ENCODE measurements at regions not wholly inside any gene's neighbourhood (a gene's known extent, or its start where the extent isn't known, plus 50 kb on each side); places are given as distances from the start of the nearest gene placed in this dataset.
"Not testable (repeated sequence)": the region's sequence is repeated elsewhere in the genome, so short reads cannot be mapped to it uniquely, and the experiment has no call there.

DNA sequence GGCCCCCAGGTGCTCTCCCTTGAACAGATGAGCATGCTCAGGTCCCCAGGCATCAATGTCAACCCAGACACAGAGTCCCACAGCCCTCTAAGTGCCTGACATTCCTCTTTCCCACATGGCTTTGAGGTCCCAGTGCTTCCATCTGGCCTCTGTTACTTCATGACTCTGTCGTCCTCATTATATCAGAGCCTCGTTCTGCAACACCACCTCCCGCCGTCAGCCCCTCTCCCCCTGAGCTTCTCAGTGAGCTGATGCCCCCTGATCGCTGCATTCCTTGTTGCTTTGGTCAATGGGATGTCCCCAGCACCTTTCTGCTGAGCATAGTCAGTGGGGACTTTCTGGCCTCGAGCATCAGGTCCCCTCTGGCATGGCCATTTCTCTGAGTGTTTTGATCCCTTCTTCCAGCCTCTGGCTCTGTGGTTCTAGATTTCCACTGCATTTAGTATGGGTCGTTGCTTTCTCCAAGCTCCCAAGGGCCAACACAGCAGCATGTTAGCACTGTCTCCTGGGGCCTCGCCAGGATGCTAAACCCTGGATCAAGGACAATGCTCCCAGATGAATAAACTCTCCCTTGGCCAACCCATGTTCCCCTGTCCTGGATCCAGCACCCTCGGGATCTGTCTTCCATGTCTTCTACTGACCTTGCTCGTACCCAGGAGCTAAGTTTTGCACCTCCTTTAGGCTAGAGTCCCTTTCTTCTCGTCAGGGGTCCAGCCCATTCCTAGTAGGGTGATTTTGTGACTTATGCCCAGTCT, 143.2 kb upstream of the TWIST2 start:
- DNase-seq = no peak

DNA sequence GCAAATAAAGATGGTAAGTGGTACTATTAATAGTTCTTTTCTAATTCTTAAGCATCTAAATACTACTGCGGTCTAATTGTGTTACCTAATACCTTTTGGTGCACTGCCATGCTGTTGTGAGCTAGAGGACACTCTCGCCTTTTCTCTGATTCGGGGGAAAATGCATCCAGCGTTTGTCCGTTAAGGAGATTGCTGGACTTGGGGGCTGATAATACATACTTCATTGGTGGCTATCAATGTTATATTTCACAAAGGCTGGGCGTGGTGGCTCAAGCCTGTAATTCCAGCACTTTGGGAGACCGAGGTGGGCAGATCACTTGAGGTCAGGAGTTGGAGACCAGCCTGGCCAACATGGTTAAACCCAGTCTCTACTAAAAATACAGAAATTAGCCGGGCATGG, 141.7 kb upstream of the TWIST2 start:
- no peak for DNase-seq

DNA sequence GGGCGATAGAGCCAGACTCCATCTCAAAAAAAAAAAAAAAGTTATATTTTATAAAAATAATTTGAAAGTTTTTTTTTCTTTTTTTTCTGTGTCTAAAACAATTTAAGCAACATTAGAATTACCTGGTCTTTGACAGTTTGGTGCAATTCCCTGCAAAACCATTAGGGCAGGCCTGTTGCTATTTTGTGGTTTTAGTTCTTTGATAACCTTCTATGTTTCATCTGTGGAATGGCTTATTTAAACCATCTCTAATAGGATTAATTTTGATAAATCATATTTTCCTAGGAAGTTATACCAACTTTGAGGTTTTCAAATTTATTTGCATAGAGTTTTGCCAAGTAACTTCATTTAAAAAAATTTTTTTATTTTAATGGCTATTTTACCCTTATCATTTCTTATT, 141.2 kb upstream of the TWIST2 start:
- no peak for DNase-seq

DNA sequence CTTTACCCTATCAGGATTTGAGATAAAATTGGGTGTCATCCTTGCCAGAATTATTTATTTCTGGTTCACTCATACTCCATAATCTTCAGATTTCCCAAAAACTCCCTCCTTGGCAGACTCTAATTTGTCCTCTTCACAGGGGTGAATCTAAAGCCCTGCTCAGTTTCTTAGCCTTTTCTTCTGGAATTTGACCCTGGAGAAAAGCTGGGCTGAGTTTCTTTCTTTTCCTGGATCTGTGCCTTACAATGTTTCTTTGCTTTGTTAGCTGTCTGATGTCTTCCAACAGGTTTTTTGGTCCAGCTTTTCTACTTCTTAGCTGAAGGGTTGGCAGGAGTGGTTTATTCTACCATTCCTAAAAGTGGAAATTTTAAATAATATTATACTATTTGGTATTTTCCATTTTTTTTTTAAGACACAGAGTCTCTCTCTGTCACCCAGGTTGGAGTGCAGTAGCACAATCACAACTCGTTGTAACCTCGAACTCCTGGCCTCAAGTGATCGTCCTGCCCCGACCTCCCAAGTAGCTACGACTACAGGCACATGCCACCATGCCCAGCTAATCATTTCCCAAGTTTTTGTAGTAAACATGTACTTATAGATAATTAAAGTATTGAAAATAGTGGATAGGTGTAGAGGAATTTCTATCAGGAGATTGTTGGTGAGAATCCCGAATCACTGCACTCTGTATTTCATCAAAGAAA, 138.4 kb upstream of the TWIST2 start:
- no peak for DNase-seq

DNA sequence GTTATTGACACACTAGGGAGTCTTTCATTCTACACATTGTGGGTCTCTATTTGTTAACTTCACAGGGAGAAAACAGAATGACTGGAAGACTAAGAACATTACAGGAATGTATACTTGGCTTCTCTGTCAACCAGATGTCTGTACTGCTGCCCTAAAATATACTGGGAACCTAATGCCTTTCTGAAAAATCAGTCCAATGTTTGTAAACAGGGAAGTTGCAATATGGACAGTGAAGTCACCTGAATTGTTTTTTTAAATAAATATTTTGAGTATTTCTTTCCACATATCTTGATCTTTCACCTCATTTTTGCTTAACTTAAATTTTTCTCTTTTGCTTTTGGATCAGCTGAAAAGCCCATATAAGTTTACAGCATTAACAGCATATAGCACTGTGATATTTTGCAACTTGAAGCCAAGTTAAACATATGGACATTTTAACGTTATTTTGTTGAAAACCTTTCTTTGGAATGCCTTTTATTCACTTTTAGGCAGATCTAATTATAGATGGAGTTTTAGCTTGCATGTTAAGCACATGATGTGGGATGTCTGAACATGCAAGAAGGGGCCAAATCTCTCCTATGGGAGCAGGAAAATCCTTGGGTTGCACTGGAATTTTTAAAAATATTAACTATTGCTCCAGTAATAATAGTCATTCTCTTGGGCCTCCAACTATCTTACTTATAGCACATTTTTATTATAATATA, 137.7 kb upstream of the TWIST2 start:
- DNase-seq = no peak

DNA sequence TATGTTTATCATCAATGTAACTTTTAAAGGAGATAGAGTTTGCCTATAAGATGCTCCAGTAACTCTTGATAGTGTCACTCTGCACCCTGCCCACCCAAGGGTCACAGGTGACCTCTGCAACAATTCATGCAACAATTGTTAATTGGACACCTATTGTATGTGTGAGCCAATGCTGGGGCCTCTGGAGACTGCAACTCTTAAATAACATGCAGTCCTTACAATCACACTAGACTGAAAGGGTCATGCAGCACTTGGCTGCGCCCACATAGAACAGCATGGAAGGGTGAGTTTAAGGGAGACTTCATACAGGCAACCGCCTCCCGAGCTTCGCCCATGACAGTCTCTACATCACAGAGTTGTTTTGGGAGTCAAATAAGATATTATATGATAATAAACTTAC, 137.1 kb upstream of the TWIST2 start:
- no peak for DNase-seq

DNA sequence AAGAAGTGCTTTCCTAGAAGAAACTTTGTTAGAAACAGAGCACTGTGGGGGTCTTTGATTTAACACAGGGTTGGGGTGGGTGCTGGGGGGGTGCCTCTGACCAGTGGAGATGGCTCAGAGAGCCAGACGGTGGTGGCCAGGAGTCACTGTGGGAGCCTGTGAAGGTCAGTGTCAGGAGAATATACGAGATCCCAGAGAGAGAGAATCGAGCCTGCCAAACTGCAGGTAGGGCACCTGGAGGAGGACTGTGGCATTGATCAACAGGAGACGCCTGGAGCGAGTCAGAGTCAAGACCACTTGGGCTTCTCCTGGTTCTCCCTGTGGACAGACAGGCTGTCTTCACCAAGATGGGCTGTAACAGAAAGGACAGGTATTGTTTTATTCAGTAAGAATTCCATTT, 136.5 kb upstream of the TWIST2 start:
- DNase-seq = no peak

DNA sequence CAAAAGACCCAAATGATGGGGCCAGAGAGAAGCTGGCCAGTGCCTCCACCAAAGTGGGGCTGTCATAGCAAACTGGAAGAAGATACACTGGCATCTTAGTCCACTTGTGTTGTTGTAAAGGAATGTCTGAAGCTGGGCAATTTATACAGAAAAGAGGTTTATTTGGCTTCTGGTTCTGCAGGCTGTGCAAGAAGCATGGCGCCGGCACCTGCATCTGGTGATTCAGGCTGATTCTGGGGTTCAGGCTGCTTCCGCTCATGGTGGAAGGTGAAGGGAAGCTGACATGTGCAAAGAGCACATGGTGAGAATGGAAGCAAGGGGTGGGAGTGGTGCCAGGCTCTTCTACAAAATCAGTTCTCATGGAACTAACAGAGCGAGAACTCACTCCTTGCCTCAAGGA, 135.9 kb upstream of the TWIST2 start:
- DNase-seq = no peak

DNA sequence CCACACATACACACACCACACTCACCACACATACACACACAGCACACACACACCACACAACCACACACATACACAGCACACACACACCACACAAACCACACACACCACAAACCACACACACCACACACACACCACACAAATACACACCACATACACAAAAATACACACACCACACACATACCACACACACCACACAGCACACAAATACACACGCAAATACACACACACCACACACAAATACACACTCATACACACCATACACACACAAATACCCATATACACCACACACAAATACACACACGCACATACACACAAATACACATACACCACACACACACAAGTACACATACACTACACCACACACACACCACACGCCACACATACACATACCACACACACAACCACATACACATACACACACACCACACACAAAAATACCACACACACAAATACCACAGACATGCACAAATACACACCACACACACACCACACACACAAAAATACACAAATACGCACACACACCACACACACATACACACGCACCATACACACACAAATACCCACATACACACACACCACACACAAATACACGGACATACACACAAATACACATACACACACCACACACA, 134.6 kb upstream of the TWIST2 start:
- no peak for DNase-seq

DNA sequence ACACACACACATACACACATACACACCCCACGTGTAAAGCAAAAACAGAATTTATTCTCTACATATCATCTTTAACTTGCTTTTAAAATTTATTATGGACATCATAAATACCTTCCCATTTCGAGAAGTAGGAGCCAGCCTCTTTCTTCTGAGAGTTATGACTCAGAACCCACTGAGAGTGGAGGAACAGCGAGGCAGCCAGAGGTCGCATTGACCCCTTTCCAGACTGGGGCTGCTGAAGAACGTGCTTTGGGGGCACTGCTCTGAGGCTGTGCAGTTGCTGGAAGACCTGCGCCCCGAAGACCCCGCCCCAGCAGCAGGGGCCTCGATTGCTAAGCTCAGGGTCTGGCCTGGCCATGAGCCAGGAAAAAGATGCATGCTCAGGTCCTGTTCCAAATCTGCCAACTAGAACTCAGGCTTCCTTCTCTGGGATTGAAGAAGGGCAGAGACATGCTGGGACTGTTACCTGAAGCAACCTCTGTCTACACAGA, 133.8 kb upstream of the TWIST2 start:
- DNase-seq = no peak

DNA sequence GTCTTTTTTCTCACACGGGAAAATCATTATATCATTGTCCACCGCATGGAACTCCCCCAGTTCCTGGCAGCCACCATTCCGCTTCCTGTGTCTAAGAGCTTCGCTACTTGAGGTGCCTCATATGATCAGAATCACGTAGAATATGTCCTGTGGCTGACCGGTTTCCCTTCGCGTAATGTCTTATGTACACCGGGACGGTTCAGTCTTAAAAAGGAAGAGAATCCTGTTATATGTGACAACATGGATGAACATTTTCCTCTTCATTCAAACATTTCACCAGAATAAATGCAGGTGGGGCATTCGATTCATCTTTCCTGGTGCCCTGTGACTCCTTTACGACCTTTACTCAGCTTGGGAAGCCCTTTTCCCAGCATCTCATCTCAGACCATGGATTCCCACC, 131.7 kb upstream of the TWIST2 start:
- DNase-seq = no peak

DNA sequence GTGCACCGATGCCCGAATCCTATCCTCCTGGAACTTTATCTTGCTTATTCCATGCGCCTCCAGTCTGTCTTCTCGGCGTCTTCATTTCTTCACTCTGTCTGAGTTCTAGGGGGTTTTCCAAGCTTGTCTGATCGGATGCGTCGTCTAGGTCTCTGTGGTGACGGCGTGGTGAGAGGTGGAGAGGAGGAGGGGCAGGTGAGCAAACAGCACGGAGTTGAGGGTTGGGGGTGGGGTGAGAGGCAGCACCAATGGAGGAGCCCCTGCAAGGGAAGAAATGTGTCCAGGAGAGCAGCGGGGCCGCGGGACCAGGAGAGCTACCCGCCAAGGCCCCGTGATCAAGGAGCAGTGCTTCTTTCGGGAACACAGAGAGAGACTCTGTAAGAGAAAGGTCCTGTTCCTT, 131.3 kb upstream of the TWIST2 start:
- DNase-seq = no peak

DNA sequence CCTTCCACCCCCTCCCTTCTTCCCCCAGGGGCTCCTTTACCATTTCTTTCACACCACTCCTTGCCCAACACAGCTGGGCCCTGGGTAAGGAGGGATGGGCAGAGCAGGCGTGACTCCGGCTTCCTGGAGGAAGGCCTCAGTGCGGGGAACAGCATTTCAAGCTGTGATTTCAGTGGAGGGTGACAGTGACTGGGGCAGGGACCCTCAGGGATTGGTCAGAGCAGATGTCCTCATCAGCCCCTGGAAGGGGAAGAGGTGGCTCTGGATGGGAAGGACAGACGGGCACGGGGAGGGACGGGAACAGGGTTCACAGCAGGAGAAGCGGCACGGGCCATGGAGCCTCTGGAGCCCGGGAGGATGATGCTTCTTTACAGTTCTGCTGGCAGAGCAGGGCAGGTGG, 130.8 kb upstream of the TWIST2 start:
- DNase-seq = no peak

DNA sequence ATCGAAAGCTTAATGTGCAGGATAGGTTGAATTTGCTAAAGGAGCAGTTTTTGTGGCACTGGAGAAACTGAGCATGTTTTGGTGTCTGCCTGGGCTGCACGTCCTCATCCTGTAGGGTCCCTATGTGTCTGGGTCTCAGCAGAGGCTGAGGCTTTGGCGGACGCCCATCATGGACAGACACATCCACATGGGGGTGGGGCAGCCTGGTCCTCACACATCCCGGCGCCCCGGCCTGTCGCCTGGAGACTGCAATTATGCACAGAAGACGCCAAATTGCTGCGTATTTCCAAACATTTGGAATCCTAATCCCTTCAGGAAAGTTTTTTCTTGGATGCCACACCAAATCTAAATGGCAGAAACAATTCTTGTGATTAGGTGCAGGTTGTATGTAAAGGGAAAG, 128.2 kb upstream of the TWIST2 start:
- DNase-seq = no peak

DNA sequence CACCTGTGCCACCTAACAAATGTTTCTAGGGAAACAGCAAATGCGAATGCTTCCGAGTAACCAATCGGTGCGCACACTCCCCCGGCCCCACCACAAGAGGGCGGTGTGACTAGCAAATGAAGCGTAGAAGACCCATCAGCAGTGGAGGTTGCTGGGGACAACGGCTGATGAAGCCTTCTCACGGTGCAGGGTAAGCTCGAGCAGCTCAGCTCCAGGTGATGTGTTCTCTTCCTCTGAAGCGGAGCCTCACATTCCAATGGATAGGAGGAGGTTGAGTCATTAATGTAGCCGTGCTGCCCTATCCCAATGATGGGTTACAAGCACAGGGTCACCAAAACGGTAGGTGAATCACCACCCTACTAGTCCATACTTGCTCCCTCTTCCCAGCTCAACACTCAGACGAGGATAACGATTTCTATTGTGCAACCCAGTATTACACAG, 127.6 kb upstream of the TWIST2 start:
- peak; percentile 33 for DNase-seq

DNA sequence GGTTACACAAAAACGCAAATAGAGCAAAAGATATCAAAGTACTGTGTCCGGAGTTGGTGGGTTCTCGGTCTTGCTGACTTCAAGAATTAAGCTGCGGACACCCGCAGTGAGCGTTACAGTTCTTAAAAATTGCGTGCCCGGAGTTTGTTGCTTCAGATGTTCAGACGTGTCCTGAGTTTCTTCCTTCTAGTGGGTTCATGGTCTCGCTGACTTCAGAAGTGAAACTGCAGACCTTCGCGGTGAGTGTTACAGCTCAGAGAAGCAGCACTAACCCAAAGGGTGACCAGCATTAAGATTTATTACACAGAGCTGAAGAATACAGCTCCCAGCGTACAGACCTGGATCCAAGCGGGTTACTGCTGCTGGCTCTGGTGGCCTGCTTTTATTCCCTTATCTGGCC, 125.7 kb upstream of the TWIST2 start:
- DNase-seq = no peak

DNA sequence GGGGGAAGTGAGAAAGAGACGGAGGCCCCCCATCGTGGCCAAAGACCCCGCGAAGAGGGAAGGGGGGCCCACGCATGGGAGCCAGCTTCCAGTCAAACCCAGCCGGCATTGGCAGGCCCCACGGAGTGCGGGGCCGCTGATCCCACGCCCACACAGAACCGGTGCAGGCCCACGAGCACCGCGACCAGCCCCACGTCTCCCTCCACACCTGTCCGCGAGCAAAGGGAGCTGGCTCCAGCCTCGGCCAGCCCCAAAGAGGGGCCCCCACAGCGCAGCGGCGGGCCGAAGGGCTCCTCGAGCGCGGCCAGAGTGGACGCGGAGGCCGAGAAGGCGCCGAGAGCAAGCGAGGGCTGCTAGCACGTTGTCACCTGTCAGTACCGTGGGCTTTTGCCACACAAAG, 125.0 kb upstream of the TWIST2 start:
- no peak for DNase-seq

DNA sequence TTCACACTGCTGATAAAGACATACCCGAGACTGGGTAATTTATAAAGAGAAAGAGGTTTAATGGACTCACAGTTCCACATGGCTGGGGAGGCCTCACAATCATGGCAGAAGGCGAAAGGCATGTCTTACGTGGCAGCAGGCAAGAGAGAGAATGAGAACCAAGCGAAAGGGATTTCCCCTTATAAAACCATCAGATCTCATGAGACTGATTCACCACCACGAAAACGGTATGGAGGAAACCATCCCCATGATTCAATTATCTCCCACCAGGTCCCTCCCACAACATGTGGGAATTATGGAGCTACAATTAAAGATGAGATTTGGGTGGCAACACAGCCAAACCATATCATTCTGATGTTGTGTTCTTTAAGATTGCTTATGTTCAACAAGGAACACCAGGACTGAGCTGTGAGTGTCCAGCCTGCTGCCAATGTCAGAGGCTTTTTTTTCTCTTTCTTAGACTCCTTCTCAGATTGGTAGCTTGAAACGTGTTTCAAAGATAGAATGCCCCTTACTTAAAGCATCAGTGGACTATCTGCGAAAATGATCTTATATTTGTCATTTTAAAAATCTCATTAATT, 124.1 kb upstream of the TWIST2 start:
- DNase-seq = not testable (repeated sequence)

DNA sequence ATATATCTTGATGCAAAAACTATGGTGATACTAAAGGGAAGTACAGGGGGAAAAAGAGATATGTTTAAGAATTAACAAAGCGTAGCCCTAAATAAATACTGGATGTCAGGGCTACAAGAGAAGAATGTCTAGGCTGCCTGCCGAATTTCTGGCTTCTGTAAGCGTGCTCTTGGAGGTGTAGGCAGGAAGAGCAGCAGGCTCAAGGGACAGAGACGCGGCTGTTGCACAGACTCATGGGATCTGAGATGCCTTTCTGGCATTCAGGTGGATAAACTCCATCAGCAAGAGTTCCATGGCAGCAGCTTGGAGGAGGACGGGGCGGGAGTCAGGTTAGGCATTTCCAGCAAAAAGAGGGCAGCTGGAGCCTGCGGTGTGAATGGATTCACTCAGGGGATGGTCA, 123.2 kb upstream of the TWIST2 start:
- DNase-seq = no peak

DNA sequence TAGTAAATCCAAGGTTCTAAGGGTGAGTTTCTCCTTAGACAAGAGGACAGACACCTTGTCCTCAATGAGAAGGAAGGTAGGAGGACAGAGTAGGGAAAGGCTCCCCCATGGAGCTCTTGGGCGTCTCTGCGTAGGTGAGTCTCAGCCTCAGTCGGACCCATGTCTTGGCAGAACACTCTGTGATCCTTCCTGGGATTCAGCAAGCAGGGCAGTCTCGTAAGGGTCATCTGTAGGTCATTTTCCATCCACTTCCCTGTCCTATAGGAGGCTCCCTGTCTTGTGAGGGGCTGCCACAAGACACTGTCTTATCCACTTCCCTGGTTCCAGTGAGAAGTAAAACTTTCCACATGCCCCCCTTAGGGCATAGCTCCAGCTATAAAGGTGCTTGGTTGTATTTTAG, 122.6 kb upstream of the TWIST2 start:
- no peak for DNase-seq

DNA sequence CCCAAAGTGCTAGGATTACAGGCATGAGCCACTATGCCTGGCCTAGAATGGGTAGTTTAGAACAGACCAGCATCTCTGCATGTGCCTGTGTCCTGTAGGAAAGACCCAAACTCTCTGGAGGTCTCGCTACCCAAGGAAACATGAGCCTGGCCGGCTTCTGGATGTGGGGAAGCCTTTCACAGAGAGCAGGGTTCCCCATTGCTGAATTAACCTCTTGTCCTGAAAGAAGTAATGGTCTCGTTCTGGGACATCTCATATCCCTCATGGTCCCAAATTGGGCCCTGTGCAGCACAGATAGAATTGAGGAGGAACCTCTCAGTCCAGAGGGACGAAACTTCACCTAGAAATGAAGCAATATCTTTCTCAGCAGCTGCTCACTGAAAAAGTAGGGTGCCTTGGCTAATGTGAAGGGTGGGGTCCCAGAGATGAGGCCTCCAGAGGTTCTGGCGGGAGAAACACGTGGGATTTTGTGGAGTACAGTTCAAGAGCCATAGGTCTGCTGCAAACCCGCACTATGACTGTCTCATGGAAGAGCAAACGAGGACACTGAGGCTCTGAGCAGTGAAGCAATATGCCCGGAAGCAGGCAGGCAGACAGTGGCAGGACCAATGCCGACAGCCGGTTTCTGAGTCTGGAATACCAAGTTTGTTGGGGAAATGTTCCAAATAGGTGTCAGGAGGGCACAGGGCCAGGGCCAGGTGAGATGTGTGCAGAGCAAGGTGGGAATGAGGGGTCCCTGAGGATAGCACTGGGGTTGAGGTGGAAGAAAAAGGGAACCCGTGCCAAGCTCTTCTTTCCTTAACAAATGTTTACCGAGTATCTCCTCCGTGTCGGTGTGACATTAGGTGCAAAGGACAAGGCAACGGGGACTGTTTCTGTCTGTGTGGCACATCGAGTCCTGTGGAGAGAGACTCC, 121.0 kb upstream of the TWIST2 start:
- no peak for DNase-seq

Measured in NCI-H1048 (cell line).